Esophagus muscularis mucosa (tissue), 4 donors: ENCODE measurements at regions not wholly inside any gene's neighbourhood (a gene's known extent, or its start where the extent isn't known, plus 50 kb on each side); places are given as distances from the start of the nearest gene placed in this dataset.
"Not testable (repeated sequence)": the region's sequence is repeated elsewhere in the genome, so short reads cannot be mapped to it uniquely, and the experiment has no call there.

ENCODE experiments used
- DNase-seq: peaks from one replicate; pipeline ENCODE4 v3.0.0-alpha.2; 2017; ENCODE audit errors: extremely low spot score
- H3K27ac ChIP-seq, 4 donors: fragments of 200-600 bp; sonication (generic); replicated peaks in 1 of 4; 1 replicate in 3 of 4; 2 replicates in 1 of 4; pipeline ENCODE4 v1.5.1; 2016 to 2019; ENCODE audit warnings: mild to moderate bottlenecking in 1 of 4
- H3K27me3 ChIP-seq, 4 donors: fragments of 200-600 bp; sonication (generic); one replicate each; pipeline versions ENCODE4 v1.5.1 to v1.6.0; 2016 to 2019
- H3K36me3 ChIP-seq, 4 donors: fragments of 200-600 bp; sonication (generic); one replicate each; pipeline ENCODE4 v1.5.1; 2016 to 2019
- H3K4me1 ChIP-seq, 4 donors: fragments of 200-600 bp; sonication (generic); one replicate each; pipeline ENCODE4 v1.5.1; 2016 to 2019
- H3K4me3 ChIP-seq, 4 donors: fragments of 200-600 bp; sonication (generic); 1 replicate in 2 of 4; 2 replicates in 2 of 4; pipeline ENCODE4 v1.5.1; 2016 to 2019; ENCODE audit warnings: mild to moderate bottlenecking in 4 of 4, moderate library complexity in 1 of 4
- H3K9me3 ChIP-seq, 4 donors: fragments of 200-600 bp; sonication (generic); 1 replicate in 3 of 4; 2 replicates in 1 of 4; pipeline ENCODE4 v1.5.1; 2016 to 2019
- CTCF ChIP-seq, 3 experiments: fragments of 200-600 bp in 2 of 3; fragments of 450-650 bp in 1 of 3; sonication (generic) in 2 of 3; IDR thresholded peaks; one replicate each; pipeline ENCODE4 v1.5.1; 2017 to 2019; ENCODE audit warnings: antibody characterized with exemption in 3 of 3, mild to moderate bottlenecking in 2 of 3, moderate library complexity in 1 of 3
- EP300 ChIP-seq: sonication (generic); formaldehyde crosslinking; IDR thresholded peaks from one replicate; pipeline ENCODE4 v1.6.1; 2017; ENCODE audit warnings: antibody characterized with exemption
- POLR2A ChIP-seq: fragments of 450-650 bp; IDR thresholded peaks from one replicate; pipeline ENCODE4 v1.6.1; 2017; ENCODE audit warnings: antibody characterized with exemption, moderate library complexity, mild to moderate bottlenecking, low read depth
- POLR2AphosphoS5 ChIP-seq, 2 donors: sonication (generic); formaldehyde crosslinking; IDR thresholded peaks; one replicate each; pipeline ENCODE4 v1.6.1; 2017; ENCODE audit warnings: antibody characterized with exemption in 2 of 2
- WGBS: methylation state at CpG from one replicate; pipeline ENCODE4 v1.1.5; 2018; 5-methylcytosine and 5-hydroxymethylcytosine counted together
- intact Hi-C: fragments of 100-400 bp; cut with DNase I; formaldehyde crosslinking; loops from one replicate; pipeline ENCODE4 v1.15.1; 2023

- DNase-seq, result no peak
- 85% methylated on average over 3 of the region's 3 CpGs for WGBS
- Histone ChIP-seq H3K36me3 (peaks cover 0 to 26% (median 9%) of the 10 kb centered on the region in 4 donors), H3K9me3 (no peaks in the 10 kb centered on the region), H3K27me3 (no peaks in the 10 kb centered on the region), H3K4me1 (no peaks in the 10 kb centered on the region), H3K4me3 (no peak overlapping the region), H3K27ac (no peak overlapping the region)
- TF ChIP-seq POLR2AphosphoS5 (IDR thresholded peaks at IDR 0.05), result no peak
- TF ChIP-seq CTCF (IDR thresholded peaks at IDR 0.05), result no peak
- TF ChIP-seq EP300, result no peak
- TF ChIP-seq POLR2A, result no peak
- intact Hi-C loops, result no loop called here
These were observed 496.7 kb downstream of the UTRN start for GRCh38 chr6:144781836-144782235.

GRCh38 chr6:144782634-144783033, 497.5 kb downstream of the UTRN start:
- TF ChIP-seq POLR2AphosphoS5 (IDR thresholded peaks at IDR 0.05), result no peak
- TF ChIP-seq POLR2A, result no peak
- no peak for TF ChIP-seq EP300
- TF ChIP-seq CTCF (IDR thresholded peaks at IDR 0.05), result no peak
- DNase-seq, result no peak
- no peaks in the 10 kb centered on the region for H3K4me1 ChIP-seq
- intact Hi-C loops, result no loop called here
- no peaks in the 10 kb centered on the region for H3K9me3 ChIP-seq
- H3K4me3 ChIP-seq, result no peak overlapping the region
- no peaks in the 10 kb centered on the region for H3K27me3 ChIP-seq
- peaks cover 0 to 23% (median 10%) of the 10 kb centered on the region in 4 donors for H3K36me3 ChIP-seq
- 99% methylated on average over 6 of the region's 6 CpGs for WGBS
- no peak overlapping the region for H3K27ac ChIP-seq

GRCh38 chr6:144785056-144785455, 499.9 kb downstream of the UTRN start:
- Histone ChIP-seq H3K4me1 (no peaks in the 10 kb centered on the region), H3K27me3 (no peaks in the 10 kb centered on the region), H3K36me3 (peaks cover 0 to 35% (median 20%) of the 10 kb centered on the region in 4 donors), H3K27ac (no peak overlapping the region), H3K9me3 (no peaks in the 10 kb centered on the region), H3K4me3 (no peak overlapping the region)
- TF ChIP-seq EP300 (no peak), POLR2AphosphoS5 (IDR thresholded peaks at IDR 0.05) (no peak), POLR2A (no peak)
- intact Hi-C loops, result no loop called here
- WGBS, result 85% methylated on average over 3 of the region's 3 CpGs
- no peak for DNase-seq

GRCh38 chr6:144786825-144787224, 501.7 kb downstream of the UTRN start:
- Histone ChIP-seq H3K4me3 (no peak overlapping the region), H3K4me1 (no peaks in the 10 kb centered on the region), H3K27ac (no peak overlapping the region), H3K27me3 (no peaks in the 10 kb centered on the region), H3K9me3 (no peaks in the 10 kb centered on the region), H3K36me3 (peaks cover 0 to 36% (median 21%) of the 10 kb centered on the region in 4 donors)
- no peak for DNase-seq
- WGBS, result 94% methylated on average over 2 of the region's 2 CpGs
- intact Hi-C loops, result no loop called here
- TF ChIP-seq EP300, result no peak
- no peak for TF ChIP-seq CTCF (IDR thresholded peaks at IDR 0.05)
- no peak for TF ChIP-seq POLR2A
- no peak for TF ChIP-seq POLR2AphosphoS5 (IDR thresholded peaks at IDR 0.05)

GRCh38 chr6:144793744-144794143, 508.6 kb downstream of the UTRN start:
- Histone ChIP-seq H3K4me1 (no peaks in the 10 kb centered on the region), H3K27ac (no peak overlapping the region), H3K36me3 (peaks cover 3 to 58% (median 23%) of the 10 kb centered on the region in 4 donors), H3K27me3 (no peaks in the 10 kb centered on the region), H3K4me3 (no peak overlapping the region), H3K9me3 (no peaks in the 10 kb centered on the region)
- 48% methylated on average over 4 of the region's 4 CpGs for WGBS
- TF ChIP-seq EP300 (no peak), POLR2A (no peak), CTCF (IDR thresholded peaks at IDR 0.05) (no peak), POLR2AphosphoS5 (IDR thresholded peaks at IDR 0.05) (no peak)
- intact Hi-C loops, result no loop called here
- DNase-seq, result no peak

GRCh38 chr6:144795022-144795421, 509.9 kb downstream of the UTRN start:
- H3K4me3 ChIP-seq, H3K27ac ChIP-seq, H3K27me3 ChIP-seq, DNase-seq, H3K4me1 ChIP-seq, H3K9me3 ChIP-seq, intact Hi-C loops: not testable (repeated sequence)
- H3K36me3 ChIP-seq, result peaks cover 0 to 55% (median 18%) of the 10 kb centered on the region in 4 donors
- WGBS, result 97% methylated on average over 2 of the region's 2 CpGs
